ENCODE measurements at regions not wholly inside any gene's neighbourhood (a gene's known extent, or its start where the extent isn't known, plus 50 kb on each side); places are given as distances from the start of the nearest gene placed in this dataset.

- H2AFZ ChIP-seq (ENCODE audit: low read length), result no peak overlapping the region
- no peak overlapping the region for H3K14ac ChIP-seq (ENCODE audit: insufficient read length)
- WGBS, 2 experiments (ENCODE audit: extremely low coverage in 1 of 2, insufficient coverage in 1 of 2, insufficient read length in 1 of 2, insufficient replicate concordance in 2 of 2, low coverage in 1 of 2, low lambda C conversion rate in 2 of 2, missing lambda C conversion rate in 1 of 2), result 100% methylated on average over 2 of the region's 2 CpGs; no CpG with 5 or more reads in 1 of the 2 experiments
- H3K4me1 ChIP-seq (replicated peaks in 1 of 4; ENCODE audit: control insufficient read depth in 3 of 4, insufficient read depth in 4 of 4, low read length in 3 of 4), result no peaks in the 10 kb centered on the region
- H3K36me3 ChIP-seq (ENCODE audit: control insufficient read depth in 2 of 4, insufficient read depth in 4 of 4, low read length in 3 of 4), result no peaks in the 10 kb centered on the region
- H2BK12ac ChIP-seq (ENCODE audit: low read depth, low read length), result no peak overlapping the region
- H3K23ac ChIP-seq (ENCODE audit: insufficient read length), result no peak overlapping the region
- no peaks in the 10 kb centered on the region for H3K79me1 ChIP-seq (ENCODE audit: low read depth, low read length)
- H3K18ac ChIP-seq (ENCODE audit: extremely low read depth, low read length), result no peak overlapping the region
- H4K20me1 ChIP-seq (replicated peaks in 1 of 2; ENCODE audit: control insufficient read depth in 1 of 2, insufficient read depth in 2 of 2, low read length in 2 of 2), result no peaks in the 10 kb centered on the region
- ChIA-PET POLR2A (ENCODE audit: partially characterized antibody) (no interaction called here), CTCF (ENCODE audit: partially characterized antibody) (interaction anchor here (0.5 to 1.3 kb wide), 5 partner anchors 10 to 426 kb away, joined by 3 to 5 read pairs (median 4); no protein-coding TSS in a partner anchor)
- H3K23me2 ChIP-seq (ENCODE audit: low read depth, low read length), result no peaks in the 10 kb centered on the region
- no peaks in the 10 kb centered on the region for H3K9me3 ChIP-seq (ENCODE audit: insufficient read depth in 2 of 2, low read depth in 1 of 2, low read length in 1 of 2)
- H3K79me2 ChIP-seq (ENCODE audit: control insufficient read depth in 1 of 2, insufficient read depth in 2 of 2, low read length in 2 of 2), result no peaks in the 10 kb centered on the region
- no peak overlapping the region for H3K4me3 ChIP-seq (ENCODE audit: extremely low read depth in 1 of 4, insufficient read depth in 2 of 4, low read depth in 3 of 4, low read length in 4 of 4)
- H3K4me2 ChIP-seq (ENCODE audit: insufficient read depth in 1 of 2, low read depth in 2 of 2, low read length in 2 of 2), result no peak overlapping the region
- DNase-seq (ENCODE audit: low read depth in 1 of 2, low spot score in 2 of 2), result no peak
- H3K9ac ChIP-seq (replicated peaks in 1 of 4; ENCODE audit: extremely low read depth in 1 of 4, low read depth in 3 of 4, low read length in 3 of 4), result no peak overlapping the region
- no peak overlapping the region for H4K5ac ChIP-seq (ENCODE audit: insufficient read length, low read depth, low read length)
- H3K27me3 ChIP-seq (replicated peaks in 1 of 4; ENCODE audit: control insufficient read depth in 3 of 4, extremely low read depth in 1 of 4, insufficient read depth in 3 of 4, low read length in 3 of 4), result no peaks in the 10 kb centered on the region; a peak in 2 of 7 replicates
- no peak overlapping the region for H4K91ac ChIP-seq (replicated peaks; ENCODE audit: insufficient read length, low read length)
- no peak for FAIRE-seq
- no peak overlapping the region for H2BK5ac ChIP-seq (ENCODE audit: low read depth, low read length)
- H3K56ac ChIP-seq (replicated peaks; ENCODE audit: insufficient read length, low read depth, low read length), result no peak overlapping the region
- H2AK5ac ChIP-seq (ENCODE audit: low read depth, low read length), result no peak overlapping the region
- H2BK20ac ChIP-seq (ENCODE audit: low read length), result no peak overlapping the region
- H2BK15ac ChIP-seq (ENCODE audit: low read length), result no peak overlapping the region
- no peak overlapping the region for H3K27ac ChIP-seq (ENCODE audit: low read depth, low read length)
- no peak overlapping the region for H4K8ac ChIP-seq (ENCODE audit: extremely low read depth, insufficient read depth, low read length)
- no peak overlapping the region for H2BK120ac ChIP-seq (replicated peaks; ENCODE audit: low read depth, low read length)
- H3K4ac ChIP-seq (replicated peaks; ENCODE audit: insufficient read length, low read depth, low read length), result no peak overlapping the region
- no peak for TF ChIP-seq BACH1 (IDR thresholded peaks at IDR 0.05; ENCODE audit: low read length)
- no peak for TF ChIP-seq CTBP2 (IDR thresholded peaks at IDR 0.05; ENCODE audit: borderline replicate concordance, insufficient read depth, insufficient read length, low read length)
- TF ChIP-seq PHF8 (conservative IDR thresholded peaks at IDR 0.05; ENCODE audit: low read depth, low read length), result no peak
- no peak for TF ChIP-seq ATF3 (IDR thresholded peaks at IDR 0.05; ENCODE audit: insufficient read depth, low read depth, low read length)
- TF ChIP-seq JUN (IDR thresholded peaks at IDR 0.05; ENCODE audit: low read depth, low read length), result no peak
- no peak for TF ChIP-seq FOSL1 (IDR thresholded peaks at IDR 0.05; ENCODE audit: insufficient read depth, low read depth, low read length)
- TF ChIP-seq HDAC6 (IDR thresholded peaks at IDR 0.05; ENCODE audit: low read depth, low read length), result no peak
- TF ChIP-seq YY1 (IDR thresholded peaks at IDR 0.05; ENCODE audit: low read depth, low read length), result no peak
- no peak for TF ChIP-seq GABPA (IDR thresholded peaks at IDR 0.05; ENCODE audit: borderline replicate concordance, insufficient read depth, low read length)
- TF ChIP-seq SIN3A (conservative IDR thresholded peaks at IDR 0.05 in 1 of 2, IDR thresholded peaks at IDR 0.05 in 1 of 2; ENCODE audit: low read depth in 1 of 2, low read length in 2 of 2), result no peak
- TF ChIP-seq JUND (IDR thresholded peaks at IDR 0.05; ENCODE audit: low read length), result no peak
Measured at GRCh38 chr20:40542065-40542464, 147.0 kb downstream of the MAFB start.
